Peyer's patch (tissue), 4 donors: ENCODE measurements at regions not wholly inside any gene's neighbourhood (a gene's known extent, or its start where the extent isn't known, plus 50 kb on each side); places are given as distances from the start of the nearest gene placed in this dataset.

Experiments
- POLR2A ChIP-seq, 2 donors: fragments of 450-650 bp; IDR thresholded peaks; one replicate each; pipeline ENCODE4 v1.5.1; 2017; ENCODE audit warnings: antibody characterized with exemption in 2 of 2, mild to moderate bottlenecking in 2 of 2, moderate library complexity in 2 of 2
- TF ChIP-seq, protein P1 (sequence below), 6 experiments: fragments of 450-650 bp in 4 of 6; fragments of 200-600 bp in 2 of 6; sonication (generic) in 1 of 6; IDR thresholded peaks; one replicate each; pipeline ENCODE4 v1.5.1; 2017 to 2019; ENCODE audit warnings: antibody characterized with exemption in 6 of 6, mild to moderate bottlenecking in 3 of 6, moderate library complexity in 1 of 6

DNA sequence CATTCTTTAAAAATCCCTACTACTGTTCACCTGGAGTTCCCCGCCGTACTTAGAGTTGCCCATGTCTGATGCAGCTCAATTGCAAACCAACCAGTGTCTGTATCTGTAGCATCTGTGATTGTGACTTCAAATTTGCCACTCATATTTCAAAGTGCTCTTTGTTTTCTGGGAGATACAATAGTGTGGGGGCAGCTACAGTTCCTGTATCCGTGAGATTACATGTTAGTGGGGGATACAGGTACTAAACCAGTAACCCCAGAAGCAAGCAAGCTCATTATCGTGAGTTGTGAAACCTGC, 140.9 kb downstream of the ANKRD60 start:
- TF ChIP-seq, protein P1, sequence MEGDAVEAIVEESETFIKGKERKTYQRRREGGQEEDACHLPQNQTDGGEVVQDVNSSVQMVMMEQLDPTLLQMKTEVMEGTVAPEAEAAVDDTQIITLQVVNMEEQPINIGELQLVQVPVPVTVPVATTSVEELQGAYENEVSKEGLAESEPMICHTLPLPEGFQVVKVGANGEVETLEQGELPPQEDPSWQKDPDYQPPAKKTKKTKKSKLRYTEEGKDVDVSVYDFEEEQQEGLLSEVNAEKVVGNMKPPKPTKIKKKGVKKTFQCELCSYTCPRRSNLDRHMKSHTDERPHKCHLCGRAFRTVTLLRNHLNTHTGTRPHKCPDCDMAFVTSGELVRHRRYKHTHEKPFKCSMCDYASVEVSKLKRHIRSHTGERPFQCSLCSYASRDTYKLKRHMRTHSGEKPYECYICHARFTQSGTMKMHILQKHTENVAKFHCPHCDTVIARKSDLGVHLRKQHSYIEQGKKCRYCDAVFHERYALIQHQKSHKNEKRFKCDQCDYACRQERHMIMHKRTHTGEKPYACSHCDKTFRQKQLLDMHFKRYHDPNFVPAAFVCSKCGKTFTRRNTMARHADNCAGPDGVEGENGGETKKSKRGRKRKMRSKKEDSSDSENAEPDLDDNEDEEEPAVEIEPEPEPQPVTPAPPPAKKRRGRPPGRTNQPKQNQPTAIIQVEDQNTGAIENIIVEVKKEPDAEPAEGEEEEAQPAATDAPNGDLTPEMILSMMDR (IDR thresholded peaks at IDR 0.05), result no peak
- TF ChIP-seq POLR2A (IDR thresholded peaks at IDR 0.05), result no peak
